ENCODE measurements at regions not wholly inside any gene's neighbourhood (a gene's known extent, or its start where the extent isn't known, plus 50 kb on each side); places are given as distances from the start of the nearest gene placed in this dataset.

DNA sequence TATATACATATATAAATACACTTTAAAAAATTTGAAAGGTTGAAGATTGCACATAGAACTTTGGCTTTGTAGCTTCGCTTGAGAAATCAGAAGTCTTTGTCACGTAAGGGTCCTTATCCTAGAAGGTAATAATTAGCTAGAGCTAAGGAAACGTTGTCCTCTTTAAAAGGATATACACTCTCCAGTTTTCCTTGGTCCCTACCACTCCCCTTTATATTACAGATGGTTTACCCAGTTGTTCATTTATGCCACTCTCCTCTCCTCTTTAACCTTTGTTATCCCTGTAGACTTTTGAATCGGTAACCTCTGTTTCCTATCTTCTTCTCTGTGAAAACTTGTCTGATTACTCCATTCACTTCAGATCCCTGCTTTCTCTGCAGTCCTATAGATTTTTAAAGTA lies 1101.0 kb upstream of the SEMA6A start:
- TF ChIP-seq, protein P1, sequence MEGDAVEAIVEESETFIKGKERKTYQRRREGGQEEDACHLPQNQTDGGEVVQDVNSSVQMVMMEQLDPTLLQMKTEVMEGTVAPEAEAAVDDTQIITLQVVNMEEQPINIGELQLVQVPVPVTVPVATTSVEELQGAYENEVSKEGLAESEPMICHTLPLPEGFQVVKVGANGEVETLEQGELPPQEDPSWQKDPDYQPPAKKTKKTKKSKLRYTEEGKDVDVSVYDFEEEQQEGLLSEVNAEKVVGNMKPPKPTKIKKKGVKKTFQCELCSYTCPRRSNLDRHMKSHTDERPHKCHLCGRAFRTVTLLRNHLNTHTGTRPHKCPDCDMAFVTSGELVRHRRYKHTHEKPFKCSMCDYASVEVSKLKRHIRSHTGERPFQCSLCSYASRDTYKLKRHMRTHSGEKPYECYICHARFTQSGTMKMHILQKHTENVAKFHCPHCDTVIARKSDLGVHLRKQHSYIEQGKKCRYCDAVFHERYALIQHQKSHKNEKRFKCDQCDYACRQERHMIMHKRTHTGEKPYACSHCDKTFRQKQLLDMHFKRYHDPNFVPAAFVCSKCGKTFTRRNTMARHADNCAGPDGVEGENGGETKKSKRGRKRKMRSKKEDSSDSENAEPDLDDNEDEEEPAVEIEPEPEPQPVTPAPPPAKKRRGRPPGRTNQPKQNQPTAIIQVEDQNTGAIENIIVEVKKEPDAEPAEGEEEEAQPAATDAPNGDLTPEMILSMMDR (IDR thresholded peaks at IDR 0.05 in 8 of 11, conservative IDR thresholded peaks at IDR 0.05 in 3 of 11), result no peak
- no peak for TF ChIP-seq POLR2A (IDR thresholded peaks at IDR 0.05)

Measured in spleen (tissue), 7 donors.